Activated naive CD4-positive, alpha-beta T cell treated with Interleukin-2 at 50 U/mL for 16 hours (primary cell): ENCODE measurements at regions not wholly inside any gene's neighbourhood (a gene's known extent, or its start where the extent isn't known, plus 50 kb on each side); places are given as distances from the start of the nearest gene placed in this dataset.

ENCODE experiments used
- DNase-seq: peaks from one replicate; pipeline ENCODE4 v3.0.0-alpha.2; 2020

- DNase-seq: no peak
These were observed 58.3 kb upstream of the PLAC1 start for GRCh38 chrX:134716620-134717012.

GRCh38 chrX:134715930-134716619 is 57.8 kb upstream of the PLAC1 start:
- no peak for DNase-seq

- no peak for DNase-seq
These were observed 56.4 kb upstream of the PLAC1 start for GRCh38 chrX:134714633-134715110.

- no peak for DNase-seq
These were observed 55.4 kb upstream of the PLAC1 start for GRCh38 chrX:134713618-134714107.

- DNase-seq: no peak
These were observed 54.0 kb upstream of the PLAC1 start for GRCh38 chrX:134712272-134712671.

GRCh38 chrX:134711135-134711921 is 53.1 kb upstream of the PLAC1 start:
- DNase-seq: no peak
